ENCODE measurements at regions not wholly inside any gene's neighbourhood (a gene's known extent, or its start where the extent isn't known, plus 50 kb on each side); places are given as distances from the start of the nearest gene placed in this dataset.

GRCh38 chr9:16030528-16031185 lies 477.8 kb downstream of the CCDC171 start:
- DNase-seq (ENCODE audit: extremely low read depth, insufficient read length): peak; percentile 32
- H3K36me3 ChIP-seq (ENCODE audit: control insufficient read depth, insufficient read depth, low read length): no peaks in the 10 kb centered on the region
- no peak for TF ChIP-seq CTCF (IDR thresholded peaks at IDR 0.05; ENCODE audit: insufficient read depth, low read length, poor library complexity, severe bottlenecking)
- no peaks in the 10 kb centered on the region for H3K27me3 ChIP-seq (replicated peaks; ENCODE audit: control insufficient read depth, insufficient read depth, low read length)
- H3K4me3 ChIP-seq (replicated peaks; ENCODE audit: low read depth, low read length): no peak overlapping the region

GRCh38 chr9:16031486-16031885 lies 478.6 kb downstream of the CCDC171 start:
- DNase-seq (ENCODE audit: extremely low read depth, insufficient read length): no peak
- no peak overlapping the region for H3K4me3 ChIP-seq (replicated peaks; ENCODE audit: low read depth, low read length)
- no peaks in the 10 kb centered on the region for H3K36me3 ChIP-seq (ENCODE audit: control insufficient read depth, insufficient read depth, low read length)
- TF ChIP-seq CTCF (IDR thresholded peaks at IDR 0.05; ENCODE audit: insufficient read depth, low read length, poor library complexity, severe bottlenecking): no peak
- H3K27me3 ChIP-seq (replicated peaks; ENCODE audit: control insufficient read depth, insufficient read depth, low read length): no peaks in the 10 kb centered on the region

GRCh38 chr9:16031971-16032370 lies 479.1 kb downstream of the CCDC171 start:
- Histone ChIP-seq H3K36me3 (ENCODE audit: control insufficient read depth, insufficient read depth, low read length) (no peaks in the 10 kb centered on the region), H3K27me3 (replicated peaks; ENCODE audit: control insufficient read depth, insufficient read depth, low read length) (no peaks in the 10 kb centered on the region), H3K4me3 (replicated peaks; ENCODE audit: low read depth, low read length) (no peak overlapping the region)
- no peak for TF ChIP-seq CTCF (IDR thresholded peaks at IDR 0.05; ENCODE audit: insufficient read depth, low read length, poor library complexity, severe bottlenecking)
- DNase-seq (ENCODE audit: extremely low read depth, insufficient read length): no peak

- no peak for TF ChIP-seq CTCF (IDR thresholded peaks at IDR 0.05; ENCODE audit: insufficient read depth, low read length, poor library complexity, severe bottlenecking)
- Histone ChIP-seq H3K27me3 (replicated peaks; ENCODE audit: control insufficient read depth, insufficient read depth, low read length) (no peaks in the 10 kb centered on the region), H3K4me3 (replicated peaks; ENCODE audit: low read depth, low read length) (no peak overlapping the region), H3K36me3 (ENCODE audit: control insufficient read depth, insufficient read depth, low read length) (no peaks in the 10 kb centered on the region)
- DNase-seq (ENCODE audit: extremely low read depth, insufficient read length): no peak
These were observed 480.0 kb downstream of the CCDC171 start for GRCh38 chr9:16032799-16033198.

- Histone ChIP-seq H3K4me3 (replicated peaks; ENCODE audit: low read depth, low read length) (no peak overlapping the region), H3K27me3 (replicated peaks; ENCODE audit: control insufficient read depth, insufficient read depth, low read length) (no peaks in the 10 kb centered on the region), H3K36me3 (ENCODE audit: control insufficient read depth, insufficient read depth, low read length) (no peaks in the 10 kb centered on the region)
- TF ChIP-seq CTCF (IDR thresholded peaks at IDR 0.05; ENCODE audit: insufficient read depth, low read length, poor library complexity, severe bottlenecking): no peak
- no peak for DNase-seq (ENCODE audit: extremely low read depth, insufficient read length)
These were observed 480.4 kb downstream of the CCDC171 start for GRCh38 chr9:16033253-16033652.
